Keratinocyte (primary cell): ENCODE measurements at regions not wholly inside any gene's neighbourhood (a gene's known extent, or its start where the extent isn't known, plus 50 kb on each side); places are given as distances from the start of the nearest gene placed in this dataset.

ENCODE experiments used
- DNase-seq: peaks from one replicate; pipeline ENCODE4 v3.0.0-alpha.2; 2011; ENCODE audit warnings: low read depth, missing footprints, low spot score
- FAIRE-seq: peaks from 2 replicates; lab custom pipeline; 2011; peaks lifted over from hg19 to GRCh38; lab: Jason Lieb, UNC
- H2AFZ ChIP-seq: 2 replicates; pipeline ENCODE4 v1.6.0; 2012; ENCODE audit warnings: low read length, control low read depth, inconsistent platforms; ENCODE audit not compliant: control insufficient read depth
- H3K27ac ChIP-seq: 2 replicates; pipeline ENCODE4 v1.5.1; 2011; ENCODE audit warnings: low read length; ENCODE audit not compliant: control insufficient read depth, insufficient read depth
- H3K27me3 ChIP-seq: 3 replicates; pipeline ENCODE4 v1.6.0; 2011; ENCODE audit warnings: low read length; ENCODE audit not compliant: control insufficient read depth, insufficient read depth; ENCODE audit errors: extremely low read depth
- H3K36me3 ChIP-seq, 2 experiments: 2 replicates in 1 of 2; 3 replicates in 1 of 2; pipeline ENCODE4 v1.5.1; 2011; ENCODE audit warnings: low read length in 2 of 2, mild to moderate bottlenecking in 1 of 2; ENCODE audit not compliant: control insufficient read depth in 2 of 2, insufficient read depth in 2 of 2; ENCODE audit errors: extremely low read depth in 1 of 2
- H3K4me1 ChIP-seq: 3 replicates; pipeline ENCODE4 v1.5.1; 2011; ENCODE audit warnings: low read length; ENCODE audit not compliant: control insufficient read depth, insufficient read depth; ENCODE audit errors: extremely low read depth
- H3K4me2 ChIP-seq: 3 replicates; pipeline ENCODE4 v1.6.0; 2011; ENCODE audit warnings: low read depth, low read length; ENCODE audit not compliant: control insufficient read depth, insufficient read depth; ENCODE audit errors: extremely low read depth
- H3K4me3 ChIP-seq, 3 experiments: fragments of 200-600 bp in 1 of 3; sonication (generic) in 1 of 3; 2 replicates in 2 of 3; 3 replicates in 1 of 3; pipeline ENCODE4 v1.5.1; 2011 to 2016; ENCODE audit warnings: low read length in 3 of 3, mild to moderate bottlenecking in 3 of 3, control low read depth in 2 of 3, inconsistent platforms in 1 of 3, low read depth in 1 of 3, mixed read lengths in 1 of 3, mixed run types in 1 of 3, moderate library complexity in 1 of 3; ENCODE audit not compliant: control insufficient read depth in 2 of 3, insufficient read depth in 2 of 3; ENCODE audit errors: extremely low read depth in 1 of 3
- H3K79me2 ChIP-seq: 2 replicates; pipeline ENCODE4 v1.6.0; 2012; ENCODE audit warnings: low read length; ENCODE audit not compliant: control insufficient read depth, insufficient read depth
- H3K9ac ChIP-seq: 3 replicates; pipeline ENCODE4 v1.6.0; 2011; ENCODE audit warnings: low read length; ENCODE audit not compliant: control insufficient read depth, insufficient read depth; ENCODE audit errors: extremely low read depth
- H3K9me1 ChIP-seq: 3 replicates; pipeline ENCODE4 v1.6.0; 2011; ENCODE audit warnings: low read length; ENCODE audit not compliant: control insufficient read depth, insufficient read depth; ENCODE audit errors: extremely low read depth
- H3K9me3 ChIP-seq: 2 replicates; pipeline ENCODE4 v1.5.1; 2012; ENCODE audit warnings: low read depth, low read length; ENCODE audit not compliant: control insufficient read depth
- H4K20me1 ChIP-seq: 3 replicates; pipeline ENCODE4 v1.6.0; 2011; ENCODE audit warnings: low read length; ENCODE audit not compliant: control insufficient read depth, insufficient read depth; ENCODE audit errors: extremely low read depth
- CTCF ChIP-seq, 3 experiments: IDR thresholded peaks in 1 of 3; conservative IDR thresholded peaks in 1 of 3; optimal IDR thresholded peaks in 1 of 3; 2 replicates in 2 of 3; 3 replicates in 1 of 3; pipeline versions ENCODE3 to v1.5.1; 2011; ENCODE audit warnings: low read length in 3 of 3, mild to moderate bottlenecking in 3 of 3, moderate library complexity in 2 of 3, control low read depth in 1 of 3, inconsistent platforms in 1 of 3; ENCODE audit not compliant: insufficient read depth in 2 of 3; ENCODE audit errors: extremely low read depth in 1 of 3
- EZH2 ChIP-seq: IDR thresholded peaks from one replicate; pipeline ENCODE4 v1.6.1; 2012; ENCODE audit warnings: inconsistent platforms, mild to moderate bottlenecking, low read length, moderate library complexity
- dilution Hi-C: fragments of 300-500 bp; cut with MboI; formaldehyde crosslinking; loops from one replicate; pipeline ENCODE4 v1.7.0; 2020; ENCODE audit warnings: low sequenced_read_pairs; ENCODE audit not compliant: extremely low pct_ligation_motif_present

- Histone ChIP-seq H3K9me1 (no peaks in the 10 kb centered on the region), H3K27me3 (no peaks in the 10 kb centered on the region), H2AFZ (no peak overlapping the region), H3K36me3 (no peaks in the 10 kb centered on the region), H3K4me3 (no peak overlapping the region), H3K27ac (no peak overlapping the region), H3K9me3 (no peaks in the 10 kb centered on the region), H3K9ac (no peak overlapping the region), H3K79me2 (no peaks in the 10 kb centered on the region), H3K4me2 (no peak overlapping the region), H4K20me1 (no peaks in the 10 kb centered on the region), H3K4me1 (no peaks in the 10 kb centered on the region)
- TF ChIP-seq CTCF (optimal IDR thresholded peaks at IDR 0.05 in 1 of 3, IDR thresholded peaks at IDR 0.05 in 1 of 3, conservative IDR thresholded peaks at IDR 0.05 in 1 of 3; ENCODE audit: extremely low read depth in 1 of 3, insufficient read depth in 2 of 3, low read length in 3 of 3) (no peak), EZH2 (no peak)
- dilution Hi-C loops: no loop called here
- no peak for FAIRE-seq
- no peak for DNase-seq
Observed at GRCh38 chr16:82302042-82302727, 132.2 kb upstream of the MPHOSPH6 start.

GRCh38 chr16:82301146-82301755 lies 131.2 kb upstream of the MPHOSPH6 start:
- H2AFZ ChIP-seq: no peak overlapping the region
- no peaks in the 10 kb centered on the region for H3K36me3 ChIP-seq
- dilution Hi-C loops: no loop called here
- no peaks in the 10 kb centered on the region for H4K20me1 ChIP-seq
- no peaks in the 10 kb centered on the region for H3K9me1 ChIP-seq
- DNase-seq (no peak), FAIRE-seq (no peak)
- TF ChIP-seq EZH2: no peak
- H3K9me3 ChIP-seq: no peaks in the 10 kb centered on the region
- H3K9ac ChIP-seq: no peak overlapping the region
- H3K27ac ChIP-seq: no peak overlapping the region
- H3K27me3 ChIP-seq: no peaks in the 10 kb centered on the region
- no peaks in the 10 kb centered on the region for H3K4me1 ChIP-seq
- no peaks in the 10 kb centered on the region for H3K79me2 ChIP-seq
- no peak overlapping the region for H3K4me3 ChIP-seq
- H3K4me2 ChIP-seq: no peak overlapping the region
